ENCODE measurements at regions not wholly inside any gene's neighbourhood (a gene's known extent, or its start where the extent isn't known, plus 50 kb on each side); places are given as distances from the start of the nearest gene placed in this dataset.

DNA sequence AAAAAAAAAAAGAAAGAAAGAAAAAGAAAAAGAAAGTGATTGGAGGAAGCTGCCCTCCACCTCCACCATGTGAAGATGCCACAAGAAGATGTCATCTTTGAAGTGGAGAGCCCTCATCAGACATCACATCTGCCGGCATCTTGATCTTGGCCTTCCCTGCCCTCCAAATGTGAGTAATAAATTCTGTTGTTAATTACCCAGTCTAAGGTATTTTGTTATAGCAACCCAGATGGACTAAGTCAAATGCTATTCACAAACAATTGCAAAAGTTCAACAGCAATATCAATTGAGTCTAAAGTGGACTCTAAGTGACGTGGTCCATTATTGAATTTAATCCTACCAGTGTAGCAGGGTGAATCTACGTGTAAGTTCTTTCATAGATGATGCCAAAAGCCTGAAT lies 55.9 kb upstream of the NUP160 start:
- no peak for TF ChIP-seq POLR2A (IDR thresholded peaks at IDR 0.05)
- TF ChIP-seq, protein P1, sequence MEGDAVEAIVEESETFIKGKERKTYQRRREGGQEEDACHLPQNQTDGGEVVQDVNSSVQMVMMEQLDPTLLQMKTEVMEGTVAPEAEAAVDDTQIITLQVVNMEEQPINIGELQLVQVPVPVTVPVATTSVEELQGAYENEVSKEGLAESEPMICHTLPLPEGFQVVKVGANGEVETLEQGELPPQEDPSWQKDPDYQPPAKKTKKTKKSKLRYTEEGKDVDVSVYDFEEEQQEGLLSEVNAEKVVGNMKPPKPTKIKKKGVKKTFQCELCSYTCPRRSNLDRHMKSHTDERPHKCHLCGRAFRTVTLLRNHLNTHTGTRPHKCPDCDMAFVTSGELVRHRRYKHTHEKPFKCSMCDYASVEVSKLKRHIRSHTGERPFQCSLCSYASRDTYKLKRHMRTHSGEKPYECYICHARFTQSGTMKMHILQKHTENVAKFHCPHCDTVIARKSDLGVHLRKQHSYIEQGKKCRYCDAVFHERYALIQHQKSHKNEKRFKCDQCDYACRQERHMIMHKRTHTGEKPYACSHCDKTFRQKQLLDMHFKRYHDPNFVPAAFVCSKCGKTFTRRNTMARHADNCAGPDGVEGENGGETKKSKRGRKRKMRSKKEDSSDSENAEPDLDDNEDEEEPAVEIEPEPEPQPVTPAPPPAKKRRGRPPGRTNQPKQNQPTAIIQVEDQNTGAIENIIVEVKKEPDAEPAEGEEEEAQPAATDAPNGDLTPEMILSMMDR (IDR thresholded peaks at IDR 0.05) = no peak

Data from body of pancreas (tissue), 4 donors.